ENCODE measurements at regions not wholly inside any gene's neighbourhood (a gene's known extent, or its start where the extent isn't known, plus 50 kb on each side); places are given as distances from the start of the nearest gene placed in this dataset.

- no peak for DNase-seq (ENCODE audit: low spot score in 2 of 2)
- no peak for ATAC-seq (replicated peaks; ENCODE audit: extremely low read depth, poor library complexity, severe bottlenecking)
- Mint-ChIP-seq H3K4me1 (no peaks in the 10 kb centered on the region), H3K4me3 (no peak overlapping the region), H3K36me3 (ENCODE audit: insufficient read depth) (no peaks in the 10 kb centered on the region), H3K27ac (ENCODE audit: low read depth) (no peak overlapping the region), H3K9me3 (no peaks in the 10 kb centered on the region), H3K27me3 (peaks cover 37% of the 10 kb centered on the region)
Observed at GRCh38 chr1:50285994-50286393, 137.2 kb downstream of the DMRTA2 start.

GRCh38 chr1:50279622-50280330, 143.5 kb downstream of the DMRTA2 start:
- Mint-ChIP-seq H3K27me3 (peaks cover 56% of the 10 kb centered on the region), H3K27ac (ENCODE audit: low read depth) (no peak overlapping the region), H3K4me3 (no peak overlapping the region), H3K9me3 (no peaks in the 10 kb centered on the region), H3K36me3 (ENCODE audit: insufficient read depth) (no peaks in the 10 kb centered on the region), H3K4me1 (no peaks in the 10 kb centered on the region)
- ATAC-seq (replicated peaks; ENCODE audit: extremely low read depth, poor library complexity, severe bottlenecking) (no peak), DNase-seq (ENCODE audit: low spot score in 2 of 2) (no peak)

GRCh38 chr1:50278961-50279360, 144.3 kb downstream of the DMRTA2 start:
- no peak overlapping the region for H3K27ac Mint-ChIP-seq (ENCODE audit: low read depth)
- peaks cover 54% of the 10 kb centered on the region for H3K27me3 Mint-ChIP-seq
- no peaks in the 10 kb centered on the region for H3K9me3 Mint-ChIP-seq
- no peaks in the 10 kb centered on the region for H3K4me1 Mint-ChIP-seq
- DNase-seq (ENCODE audit: low spot score in 2 of 2) (no peak), ATAC-seq (replicated peaks; ENCODE audit: extremely low read depth, poor library complexity, severe bottlenecking) (no peak)
- no peak overlapping the region for H3K4me3 Mint-ChIP-seq
- H3K36me3 Mint-ChIP-seq (ENCODE audit: insufficient read depth) = no peaks in the 10 kb centered on the region

GRCh38 chr1:50278410-50278809, 144.8 kb downstream of the DMRTA2 start:
- H3K27ac Mint-ChIP-seq (ENCODE audit: low read depth) = no peak overlapping the region
- no peak for DNase-seq (ENCODE audit: low spot score in 2 of 2)
- no peaks in the 10 kb centered on the region for H3K36me3 Mint-ChIP-seq (ENCODE audit: insufficient read depth)
- no peak for ATAC-seq (replicated peaks; ENCODE audit: extremely low read depth, poor library complexity, severe bottlenecking)
- no peaks in the 10 kb centered on the region for H3K4me1 Mint-ChIP-seq
- no peaks in the 10 kb centered on the region for H3K9me3 Mint-ChIP-seq
- H3K4me3 Mint-ChIP-seq = no peak overlapping the region
- peaks cover 50% of the 10 kb centered on the region for H3K27me3 Mint-ChIP-seq

GRCh38 chr1:50275566-50275965, 147.7 kb downstream of the DMRTA2 start:
- H3K36me3 Mint-ChIP-seq (ENCODE audit: insufficient read depth) = no peaks in the 10 kb centered on the region
- H3K4me1 Mint-ChIP-seq = no peaks in the 10 kb centered on the region
- ATAC-seq (replicated peaks; ENCODE audit: extremely low read depth, poor library complexity, severe bottlenecking) (no peak), DNase-seq (ENCODE audit: low spot score in 2 of 2) (no peak)
- no peak overlapping the region for H3K27ac Mint-ChIP-seq (ENCODE audit: low read depth)
- H3K4me3 Mint-ChIP-seq = no peak overlapping the region
- no peaks in the 10 kb centered on the region for H3K9me3 Mint-ChIP-seq
- peaks cover 61% of the 10 kb centered on the region for H3K27me3 Mint-ChIP-seq

- Mint-ChIP-seq H3K4me1 (no peaks in the 10 kb centered on the region), H3K4me3 (no peak overlapping the region), H3K36me3 (ENCODE audit: insufficient read depth) (no peaks in the 10 kb centered on the region), H3K9me3 (no peaks in the 10 kb centered on the region), H3K27ac (ENCODE audit: low read depth) (no peak overlapping the region), H3K27me3 (peaks cover 44% of the 10 kb centered on the region)
- ATAC-seq (replicated peaks; ENCODE audit: extremely low read depth, poor library complexity, severe bottlenecking) = no peak
- DNase-seq (ENCODE audit: low spot score in 2 of 2) = no peak
Observed at GRCh38 chr1:50272912-50273311, 150.3 kb downstream of the DMRTA2 start.

GRCh38 chr1:50271968-50272578, 151.2 kb downstream of the DMRTA2 start:
- H3K27me3 Mint-ChIP-seq = peaks cover 42% of the 10 kb centered on the region
- no peaks in the 10 kb centered on the region for H3K36me3 Mint-ChIP-seq (ENCODE audit: insufficient read depth)
- H3K4me3 Mint-ChIP-seq = no peak overlapping the region
- H3K9me3 Mint-ChIP-seq = no peaks in the 10 kb centered on the region
- DNase-seq (ENCODE audit: low spot score in 2 of 2) (no peak), ATAC-seq (replicated peaks; ENCODE audit: extremely low read depth, poor library complexity, severe bottlenecking) (no peak)
- no peaks in the 10 kb centered on the region for H3K4me1 Mint-ChIP-seq
- H3K27ac Mint-ChIP-seq (ENCODE audit: low read depth) = no peak overlapping the region

GRCh38 chr1:50271337-50271736, 151.9 kb downstream of the DMRTA2 start:
- Mint-ChIP-seq H3K4me1 (no peaks in the 10 kb centered on the region), H3K36me3 (ENCODE audit: insufficient read depth) (no peaks in the 10 kb centered on the region), H3K4me3 (no peak overlapping the region), H3K27ac (ENCODE audit: low read depth) (no peak overlapping the region), H3K9me3 (no peaks in the 10 kb centered on the region), H3K27me3 (peaks cover 35% of the 10 kb centered on the region)
- ATAC-seq (replicated peaks; ENCODE audit: extremely low read depth, poor library complexity, severe bottlenecking) (no peak), DNase-seq (ENCODE audit: low spot score in 2 of 2) (no peak)

- Mint-ChIP-seq H3K27ac (ENCODE audit: low read depth) (no peak overlapping the region), H3K4me1 (no peaks in the 10 kb centered on the region), H3K27me3 (peaks cover 31% of the 10 kb centered on the region), H3K9me3 (no peaks in the 10 kb centered on the region), H3K36me3 (ENCODE audit: insufficient read depth) (no peaks in the 10 kb centered on the region), H3K4me3 (no peak overlapping the region)
- ATAC-seq (replicated peaks; ENCODE audit: extremely low read depth, poor library complexity, severe bottlenecking) (no peak), DNase-seq (ENCODE audit: low spot score in 2 of 2) (no peak)
Observed at GRCh38 chr1:50270926-50271325, 152.3 kb downstream of the DMRTA2 start.

- no peak overlapping the region for H3K4me3 Mint-ChIP-seq
- H3K27me3 Mint-ChIP-seq = peaks cover 29% of the 10 kb centered on the region
- no peaks in the 10 kb centered on the region for H3K9me3 Mint-ChIP-seq
- H3K4me1 Mint-ChIP-seq = no peaks in the 10 kb centered on the region
- DNase-seq (ENCODE audit: low spot score in 2 of 2) (no peak), ATAC-seq (replicated peaks; ENCODE audit: extremely low read depth, poor library complexity, severe bottlenecking) (no peak)
- no peaks in the 10 kb centered on the region for H3K36me3 Mint-ChIP-seq (ENCODE audit: insufficient read depth)
- H3K27ac Mint-ChIP-seq (ENCODE audit: low read depth) = no peak overlapping the region
Observed at GRCh38 chr1:50268049-50268448, 155.2 kb downstream of the DMRTA2 start.

GRCh38 chr1:50266509-50266908, 156.7 kb downstream of the DMRTA2 start:
- DNase-seq (ENCODE audit: low spot score in 2 of 2) (no peak), ATAC-seq (replicated peaks; ENCODE audit: extremely low read depth, poor library complexity, severe bottlenecking) (no peak)
- Mint-ChIP-seq H3K27ac (ENCODE audit: low read depth) (no peak overlapping the region), H3K4me1 (no peaks in the 10 kb centered on the region), H3K27me3 (peaks cover 14% of the 10 kb centered on the region), H3K36me3 (ENCODE audit: insufficient read depth) (no peaks in the 10 kb centered on the region), H3K9me3 (no peaks in the 10 kb centered on the region), H3K4me3 (no peak overlapping the region)

GRCh38 chr1:50265790-50266314, 157.1 kb downstream of the ELAVL4 start:
- H3K4me1 Mint-ChIP-seq = no peaks in the 10 kb centered on the region
- H3K9me3 Mint-ChIP-seq = no peaks in the 10 kb centered on the region
- H3K27ac Mint-ChIP-seq (ENCODE audit: low read depth) = no peak overlapping the region
- H3K36me3 Mint-ChIP-seq (ENCODE audit: insufficient read depth) = no peaks in the 10 kb centered on the region
- no peak for ATAC-seq (replicated peaks; ENCODE audit: extremely low read depth, poor library complexity, severe bottlenecking)
- H3K4me3 Mint-ChIP-seq = no peak overlapping the region
- no peak for DNase-seq (ENCODE audit: low spot score in 2 of 2)
- H3K27me3 Mint-ChIP-seq = peaks cover 13% of the 10 kb centered on the region

- no peak overlapping the region for H3K4me3 Mint-ChIP-seq
- no peaks in the 10 kb centered on the region for H3K36me3 Mint-ChIP-seq (ENCODE audit: insufficient read depth)
- peaks cover 13% of the 10 kb centered on the region for H3K27me3 Mint-ChIP-seq
- no peak for DNase-seq (ENCODE audit: low spot score in 2 of 2)
- ATAC-seq (replicated peaks; ENCODE audit: extremely low read depth, poor library complexity, severe bottlenecking) = no peak
- no peaks in the 10 kb centered on the region for H3K9me3 Mint-ChIP-seq
- no peaks in the 10 kb centered on the region for H3K4me1 Mint-ChIP-seq
- H3K27ac Mint-ChIP-seq (ENCODE audit: low read depth) = no peak overlapping the region
Observed at GRCh38 chr1:50264590-50264989, 155.9 kb downstream of the ELAVL4 start.
